NCI-H524 treated with DMSO at 0.1 percent for 48 hours (cell line): ENCODE measurements at regions not wholly inside any gene's neighbourhood (a gene's known extent, or its start where the extent isn't known, plus 50 kb on each side); places are given as distances from the start of the nearest gene placed in this dataset.
"Not testable (repeated sequence)": the region's sequence is repeated elsewhere in the genome, so short reads cannot be mapped to it uniquely, and the experiment has no call there.

Experiments used
- DNase-seq: peaks from one replicate; lab custom pipeline; 2025; lab: John Stamatoyannopoulos, UW

DNA sequence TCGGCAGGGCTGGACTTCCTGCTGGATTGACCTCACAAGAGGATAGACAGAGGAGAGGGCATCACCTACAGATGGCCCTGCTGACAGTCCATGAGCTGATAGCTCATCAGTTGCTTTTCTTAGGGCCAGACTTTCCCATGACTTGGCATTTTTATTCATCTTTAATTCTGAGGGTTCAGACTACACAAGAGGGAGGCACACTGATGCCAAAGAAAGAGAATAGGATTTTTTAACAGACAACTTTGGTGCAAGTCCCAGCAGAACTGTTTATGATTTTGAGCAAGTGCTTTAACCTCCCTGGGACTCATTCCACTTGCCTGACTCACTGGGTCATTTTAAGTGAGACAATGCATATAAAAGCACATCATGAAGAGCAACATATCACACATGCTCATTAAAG, 299.2 kb downstream of the INSIG2 start:
- no peak for DNase-seq

DNA sequence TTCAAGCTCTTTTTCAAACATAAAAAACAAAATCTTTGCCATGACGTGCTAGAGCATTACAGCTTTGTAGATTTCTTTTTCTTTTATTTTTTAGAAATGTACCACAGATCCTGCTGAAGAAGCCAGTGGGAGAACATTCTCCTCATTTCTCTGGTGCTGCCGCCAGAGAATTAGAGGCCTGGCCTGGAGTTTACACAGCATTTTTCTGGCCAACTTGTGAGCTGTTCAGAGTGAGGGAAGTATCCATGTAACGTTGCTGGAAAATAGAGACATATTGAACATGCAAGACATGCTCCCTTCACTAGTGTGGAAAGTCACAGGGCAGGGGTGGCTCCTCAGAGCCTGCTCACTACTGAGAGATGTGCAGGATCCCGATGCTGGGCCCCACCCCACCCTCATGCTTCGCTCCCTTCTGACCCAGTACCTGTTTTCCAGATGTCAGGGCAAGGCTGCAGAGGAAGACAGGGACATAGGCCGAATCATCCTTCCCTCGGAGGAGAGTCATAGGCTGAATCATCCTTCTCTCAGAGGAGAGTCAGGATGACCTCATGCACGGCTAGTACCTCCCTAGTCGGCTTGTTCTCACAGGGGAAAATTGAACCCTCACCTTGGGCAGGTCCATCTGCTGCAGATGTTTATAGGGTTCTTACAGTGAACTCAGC, 298.5 kb downstream of the INSIG2 start:
- no peak for DNase-seq

DNA sequence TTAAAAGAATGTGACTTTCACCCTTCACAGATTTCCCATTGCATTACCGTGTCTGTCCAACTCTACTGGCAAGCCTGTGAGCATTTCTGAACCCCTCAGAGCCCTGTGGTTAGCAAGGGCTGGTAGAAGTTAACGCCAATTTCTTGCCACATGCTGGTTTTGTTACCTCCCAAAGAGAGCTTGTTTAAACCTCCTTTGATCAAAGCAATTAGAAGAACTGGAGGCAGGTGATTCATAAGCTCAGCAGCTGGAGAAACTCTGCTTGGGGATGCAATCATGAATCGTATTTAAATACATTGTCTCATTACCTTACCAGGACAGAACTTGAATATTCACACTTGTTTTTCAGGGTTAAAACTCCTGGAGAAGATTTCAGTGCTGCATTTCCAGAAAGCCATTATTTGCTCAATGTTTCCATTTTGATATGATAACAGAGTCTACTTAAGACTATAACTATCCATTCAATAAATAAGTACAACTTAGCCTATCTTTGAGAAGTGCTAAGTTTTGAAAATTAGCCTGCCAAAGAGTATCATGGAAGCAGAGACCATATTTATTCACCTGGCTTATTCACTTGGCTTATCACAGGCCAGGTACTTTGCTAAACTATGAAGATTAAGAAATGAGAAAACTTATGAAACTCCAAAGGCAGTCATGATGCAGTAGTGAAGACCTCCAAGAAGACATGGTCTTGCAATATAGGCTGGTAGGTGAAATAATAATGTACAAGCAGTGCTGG, 292.8 kb downstream of the INSIG2 start:
- no peak for DNase-seq

DNA sequence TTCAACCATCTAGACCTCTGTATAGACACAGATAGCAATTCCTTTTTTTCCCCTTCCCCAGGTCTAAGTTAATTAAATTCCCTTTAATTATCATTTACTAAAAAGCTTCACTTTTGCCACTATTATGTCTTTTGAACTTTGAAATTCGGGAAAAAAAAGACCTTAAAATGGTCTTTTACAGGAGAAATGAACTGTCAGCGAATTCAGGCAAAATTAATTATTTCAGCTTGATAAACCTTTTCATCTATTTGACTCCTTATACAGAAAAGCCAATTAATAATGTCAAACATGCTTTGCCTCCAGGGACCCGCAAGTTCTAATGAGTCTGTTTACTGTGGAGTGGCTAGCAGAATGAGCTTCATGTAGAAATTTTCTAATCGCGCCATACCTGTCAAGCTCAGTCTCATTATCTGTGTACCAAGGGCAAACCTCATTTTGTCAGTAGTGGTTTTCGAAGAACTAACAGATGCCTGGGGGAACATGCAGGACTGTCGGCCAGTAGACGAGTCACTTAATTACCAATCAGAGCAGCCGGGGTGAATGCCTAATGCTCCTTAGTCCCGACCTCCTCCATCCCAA, 287.7 kb downstream of the INSIG2 start:
- DNase-seq = no peak

DNA sequence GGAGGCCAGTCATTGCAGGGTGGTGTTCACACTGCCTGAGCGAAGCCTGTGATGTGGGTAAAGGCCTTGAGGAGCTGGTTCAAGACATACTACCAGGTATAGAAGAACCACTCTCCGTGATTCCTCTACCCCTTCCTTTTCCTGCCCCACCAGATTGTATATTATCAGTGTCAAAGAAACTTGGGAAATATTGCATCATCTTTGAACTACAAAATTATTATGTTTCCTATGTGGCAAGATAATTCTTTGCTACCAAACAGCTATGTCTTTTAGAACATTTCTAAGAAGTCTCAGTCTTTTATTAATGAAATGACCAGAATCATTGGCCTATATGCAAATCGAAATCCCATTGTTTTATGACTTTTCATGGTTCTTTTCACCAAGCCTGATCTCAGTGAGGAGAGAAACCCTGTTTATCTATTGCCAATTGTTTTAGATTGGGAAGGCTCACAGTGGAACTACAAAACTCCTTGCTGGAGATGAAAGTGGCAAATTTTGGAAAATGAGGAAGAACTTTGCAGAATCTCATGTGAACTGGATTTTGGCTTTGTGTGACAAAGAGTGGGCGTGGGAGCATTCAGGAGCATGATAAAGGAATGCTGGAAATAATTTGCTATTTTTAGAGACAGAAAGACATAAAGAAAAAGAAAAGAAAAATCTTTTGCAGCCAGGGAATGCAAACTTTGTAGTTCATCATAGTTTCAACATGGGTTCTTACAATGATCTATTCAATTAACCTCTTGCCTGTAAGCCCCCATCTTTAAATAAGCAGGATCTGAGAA, 286.9 kb downstream of the INSIG2 start:
- no peak for DNase-seq

DNA sequence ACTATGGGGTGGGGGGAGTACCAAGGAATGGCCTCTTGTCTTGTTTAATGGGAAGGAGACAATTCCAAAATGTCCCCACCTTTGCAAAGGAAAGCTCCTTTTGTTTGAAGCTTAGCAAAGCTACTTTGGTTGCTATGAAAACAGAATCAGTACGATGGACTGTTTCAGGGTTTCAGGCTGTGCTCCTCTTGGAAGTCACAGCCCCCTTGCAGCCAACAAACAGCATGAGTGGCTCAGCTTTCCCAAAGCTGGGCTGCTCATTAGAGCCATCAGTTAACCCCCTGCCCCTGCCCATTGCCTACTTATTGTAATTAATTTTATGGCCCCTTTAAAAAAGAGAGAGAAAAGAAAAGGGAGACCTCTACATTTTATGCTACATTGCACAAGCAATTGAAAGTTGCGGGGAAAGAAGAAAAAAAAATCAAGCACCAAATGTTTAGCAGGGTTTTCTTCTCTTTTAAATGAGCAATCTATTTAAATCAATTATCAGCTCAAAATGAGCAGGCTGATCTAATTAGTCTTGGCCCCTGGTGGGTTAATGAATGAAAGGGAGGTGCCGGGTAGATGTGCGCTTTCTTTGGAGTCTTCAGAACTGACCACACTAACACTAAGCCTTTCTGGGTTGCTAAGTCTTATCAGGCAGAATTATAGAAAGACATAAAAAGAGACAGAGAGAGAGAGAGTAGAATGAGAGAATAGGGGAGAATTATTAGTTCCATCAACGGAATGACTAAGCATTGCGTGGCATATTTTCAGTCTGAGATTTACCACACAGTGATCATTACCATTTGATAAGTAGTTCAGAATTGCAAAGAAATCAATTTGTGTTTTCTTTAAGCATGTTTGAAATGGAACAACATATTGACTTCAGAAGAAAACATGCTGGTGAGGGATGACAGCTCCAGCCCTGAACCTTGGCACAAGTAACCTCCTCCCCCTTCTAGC, 284.9 kb downstream of the INSIG2 start:
- no peak for DNase-seq

DNA sequence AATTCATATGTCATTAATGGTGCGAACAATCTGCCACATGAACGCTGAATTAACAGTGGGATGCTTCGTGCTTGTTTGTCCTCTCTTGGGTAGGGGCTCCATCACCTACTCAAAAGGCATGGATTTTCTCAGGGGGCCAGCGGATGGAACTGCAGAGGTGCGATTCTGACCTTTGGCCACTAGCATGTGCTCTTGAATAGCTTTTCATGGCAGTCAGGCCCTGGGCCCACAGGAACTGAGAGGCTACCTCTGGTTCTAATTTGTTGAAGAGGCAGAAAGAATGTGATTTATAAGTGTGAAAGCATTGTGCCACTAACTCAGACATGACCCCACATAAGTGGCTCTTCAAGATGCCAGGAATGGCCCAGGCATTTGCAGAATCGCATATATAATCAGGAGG, 283.2 kb downstream of the INSIG2 start:
- DNase-seq = no peak

DNA sequence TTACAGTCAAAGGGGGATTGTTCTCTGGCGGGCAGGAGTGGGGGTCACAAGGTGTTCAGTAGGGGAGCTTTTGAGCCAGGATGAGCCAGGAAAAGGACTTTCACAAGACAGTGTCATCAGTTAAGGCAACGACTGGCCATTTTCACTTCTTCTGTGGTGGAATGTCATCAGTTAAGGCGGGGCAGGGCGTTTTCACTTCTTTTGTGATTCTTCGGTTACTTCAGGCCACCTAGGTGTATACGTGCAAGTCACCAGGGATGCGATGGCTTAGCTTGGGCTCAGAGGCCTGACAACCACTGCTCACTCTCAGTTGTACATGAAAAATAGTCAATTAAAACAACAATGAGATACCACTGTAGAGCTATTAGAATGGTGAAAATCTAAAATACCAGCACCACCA, 281.2 kb downstream of the INSIG2 start:
- DNase-seq = not testable (repeated sequence)

DNA sequence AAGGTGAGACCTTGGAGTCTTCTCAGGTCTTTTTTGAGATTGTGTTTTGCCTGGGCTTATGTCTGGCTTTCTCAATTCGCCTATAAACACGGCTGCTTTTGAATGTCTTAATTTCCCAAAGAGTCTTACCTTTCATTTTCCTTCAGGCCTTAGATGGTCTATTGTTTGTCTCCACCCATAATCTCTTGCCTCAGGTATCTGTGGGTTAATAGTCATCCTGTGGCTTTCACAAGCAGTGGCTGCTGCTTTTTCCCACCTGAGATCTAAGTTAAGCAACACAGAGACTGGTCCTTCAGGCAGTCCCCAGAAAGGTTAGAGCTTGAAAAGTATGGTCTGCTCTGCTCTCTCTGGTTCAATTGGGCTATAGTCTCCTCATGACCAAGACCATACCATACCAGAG, 275.3 kb downstream of the INSIG2 start:
- no peak for DNase-seq

DNA sequence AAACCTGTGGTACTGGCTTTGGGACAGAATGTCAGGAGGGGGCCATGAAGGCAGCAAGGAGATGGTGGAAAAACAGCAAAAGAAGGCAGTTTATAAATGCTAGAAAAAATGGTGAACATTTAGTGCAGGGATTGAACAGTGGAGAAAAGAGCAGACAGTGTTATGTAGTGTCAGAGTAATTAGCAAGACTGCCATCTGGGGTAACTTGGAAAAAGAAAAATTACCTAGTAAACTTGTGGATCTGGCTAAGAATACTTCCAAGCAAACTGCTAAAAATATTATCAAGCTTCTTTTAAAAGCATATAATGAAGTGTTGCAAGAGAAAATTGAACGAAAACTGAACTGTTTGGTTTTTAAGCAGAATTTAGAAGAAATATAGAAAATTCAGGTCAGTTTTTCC, 267.8 kb downstream of the INSIG2 start:
- DNase-seq = no peak

DNA sequence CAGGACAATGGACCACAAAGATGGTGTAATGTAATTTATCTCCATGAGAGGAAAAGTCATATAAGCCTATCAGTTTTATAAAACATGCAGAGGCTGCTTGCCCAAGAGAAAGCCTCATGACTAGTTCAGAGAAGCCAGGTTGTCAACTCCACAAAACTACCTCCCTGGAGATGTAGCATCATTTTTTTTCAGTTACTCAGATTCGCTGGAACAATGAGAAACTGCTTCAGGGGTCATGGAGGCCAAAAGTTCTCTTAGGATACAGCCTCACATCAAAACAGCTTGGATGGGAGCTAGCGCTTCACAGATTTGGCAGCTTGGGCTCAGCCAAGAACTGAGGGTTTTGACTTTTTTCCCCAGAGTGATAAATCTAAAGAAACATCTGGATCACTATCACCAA, 263.5 kb downstream of the INSIG2 start:
- no peak for DNase-seq

DNA sequence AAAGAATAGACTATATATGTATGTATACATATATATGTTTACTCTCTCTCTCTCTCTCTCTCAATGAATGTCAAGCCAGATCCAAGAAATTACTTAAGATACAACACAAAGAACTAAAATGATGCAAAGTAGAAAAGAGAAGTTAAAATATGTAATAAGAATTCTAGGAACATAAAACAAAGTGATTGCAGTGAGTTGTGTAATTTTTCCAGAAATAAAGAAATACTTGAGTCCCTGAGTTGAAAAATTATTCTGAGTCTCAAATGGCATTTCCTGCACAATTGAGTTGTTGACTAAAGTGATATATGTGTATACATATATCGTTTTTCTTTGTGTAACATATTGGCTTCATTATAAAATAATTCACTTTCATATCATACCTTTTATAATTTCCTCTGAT, 262.4 kb downstream of the INSIG2 start:
- no peak for DNase-seq

DNA sequence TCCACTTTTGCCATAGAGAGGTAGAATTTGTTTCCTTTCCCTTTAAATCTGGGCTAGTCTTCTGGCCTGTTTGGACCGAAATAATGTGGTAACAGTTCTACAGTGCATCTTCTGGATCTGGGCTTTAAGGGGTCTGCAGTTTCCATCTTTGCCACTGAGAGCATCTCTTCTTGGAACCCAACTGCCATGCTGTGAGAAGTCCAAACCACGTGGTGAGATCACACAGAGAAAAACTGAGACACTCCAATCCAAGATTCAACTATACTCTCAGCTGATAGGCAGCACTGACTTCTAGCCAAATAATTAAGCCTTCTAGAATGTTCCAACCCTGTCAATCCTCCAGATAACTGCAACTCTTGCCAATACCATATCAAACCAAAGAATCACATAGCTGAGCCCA, 261.1 kb downstream of the INSIG2 start:
- DNase-seq = no peak

DNA sequence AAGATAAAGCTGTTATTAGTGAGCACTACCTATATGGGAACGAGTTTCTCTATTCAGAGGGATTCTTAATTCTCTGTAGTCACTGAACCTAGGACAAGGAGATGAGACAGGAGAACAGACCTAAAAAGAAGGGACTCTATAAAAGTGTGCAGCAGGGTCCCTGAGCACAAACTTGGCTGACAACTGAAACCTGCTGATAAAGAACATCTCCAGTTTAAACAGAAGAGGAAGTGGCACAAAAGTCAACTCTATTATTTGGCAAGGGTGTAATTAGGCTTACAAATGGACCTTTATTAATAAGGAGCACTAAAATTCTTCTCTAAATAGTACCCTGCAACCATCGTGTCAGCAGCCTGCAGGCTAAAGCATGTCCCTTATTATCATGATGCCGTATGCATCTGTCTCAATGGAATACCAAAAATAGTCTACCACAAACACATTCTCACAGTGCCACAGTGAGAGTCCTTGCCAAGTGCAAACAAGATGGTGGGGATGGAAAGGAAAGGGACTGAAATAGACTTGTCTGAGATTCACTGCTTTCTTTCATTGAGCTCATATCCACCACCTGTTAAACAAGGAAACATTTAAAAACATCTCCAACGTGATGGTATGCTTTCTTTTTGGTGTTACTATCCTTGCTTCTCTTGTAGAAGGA, 260.2 kb downstream of the INSIG2 start:
- DNase-seq = no peak

DNA sequence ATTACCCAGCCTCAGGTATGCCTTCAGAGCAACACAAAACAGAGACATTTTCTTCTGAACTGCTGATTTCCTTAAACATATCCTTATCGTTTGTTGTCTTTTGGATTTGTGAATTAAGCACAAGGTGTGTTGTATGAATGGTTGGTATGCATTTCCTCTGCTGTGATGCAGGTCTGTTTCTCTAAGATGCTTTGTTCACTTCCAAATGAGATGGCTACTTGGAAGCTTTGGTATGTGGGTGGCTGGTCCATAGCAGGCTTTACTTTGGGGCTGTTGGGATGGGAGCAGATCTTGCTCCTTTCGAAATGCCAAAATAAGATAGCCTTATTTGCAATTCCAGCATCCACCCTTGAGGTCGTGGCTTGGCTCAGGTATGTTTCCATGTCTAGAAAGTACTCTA, 257.2 kb downstream of the INSIG2 start:
- DNase-seq = no peak

DNA sequence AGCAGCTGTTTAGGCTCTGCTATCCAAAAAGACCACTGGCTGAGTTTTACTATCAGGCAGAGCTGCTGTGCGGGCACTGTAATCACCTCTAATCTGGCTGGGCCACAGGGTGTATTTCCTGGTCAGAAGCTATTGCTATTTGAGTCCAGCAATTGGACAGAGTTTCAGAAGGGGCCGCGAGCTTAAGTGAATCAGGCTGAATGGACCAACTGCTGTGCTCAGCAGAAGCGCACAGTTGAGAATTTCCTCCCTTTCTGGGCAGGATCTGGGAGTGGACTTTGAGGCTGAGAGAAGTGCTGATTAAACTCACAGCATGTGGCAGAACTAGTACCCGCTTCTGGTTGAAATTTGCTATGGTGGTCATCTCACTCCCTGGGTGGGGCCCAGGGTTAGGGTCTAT, 251.8 kb downstream of the INSIG2 start:
- no peak for DNase-seq

DNA sequence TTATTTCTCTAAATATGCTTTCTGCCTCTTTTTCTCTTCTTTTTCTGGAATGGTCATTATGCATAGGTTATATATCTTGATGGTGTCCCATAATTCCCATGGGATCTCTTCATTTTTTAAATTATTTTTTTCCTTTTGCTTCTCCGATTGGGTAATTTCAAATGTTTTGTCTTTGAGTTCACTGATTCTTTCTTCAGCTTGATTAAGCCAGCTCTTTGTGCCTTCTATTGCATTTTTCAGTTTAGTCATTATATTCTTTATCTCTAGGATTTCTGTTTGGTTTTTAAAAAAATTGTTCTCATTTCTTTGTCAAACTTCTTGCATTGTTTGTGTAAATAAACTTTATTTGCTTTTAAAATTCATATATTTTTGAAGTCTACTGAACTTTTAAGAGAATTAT, 251.1 kb downstream of the INSIG2 start:
- DNase-seq = no peak

DNA sequence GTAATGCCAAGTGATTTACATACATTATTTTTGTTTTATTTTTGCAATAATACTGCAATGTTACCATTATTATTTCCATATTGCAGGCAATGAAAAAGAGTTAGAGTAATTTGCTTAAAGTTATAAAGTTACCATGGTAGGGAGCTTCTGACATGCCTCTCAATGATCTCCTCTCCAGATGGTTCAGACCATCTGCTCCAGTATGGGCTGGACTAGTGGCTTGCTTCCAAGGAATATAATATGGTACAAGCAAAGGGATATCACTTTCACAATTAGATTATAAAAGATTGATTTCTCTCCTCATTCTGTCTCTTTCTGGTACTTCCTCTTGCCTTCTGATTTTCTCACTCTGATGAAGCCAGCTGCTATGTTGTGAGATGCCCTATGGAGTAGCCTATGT, 245.4 kb downstream of the INSIG2 start:
- DNase-seq = peak; percentile 91

DNA sequence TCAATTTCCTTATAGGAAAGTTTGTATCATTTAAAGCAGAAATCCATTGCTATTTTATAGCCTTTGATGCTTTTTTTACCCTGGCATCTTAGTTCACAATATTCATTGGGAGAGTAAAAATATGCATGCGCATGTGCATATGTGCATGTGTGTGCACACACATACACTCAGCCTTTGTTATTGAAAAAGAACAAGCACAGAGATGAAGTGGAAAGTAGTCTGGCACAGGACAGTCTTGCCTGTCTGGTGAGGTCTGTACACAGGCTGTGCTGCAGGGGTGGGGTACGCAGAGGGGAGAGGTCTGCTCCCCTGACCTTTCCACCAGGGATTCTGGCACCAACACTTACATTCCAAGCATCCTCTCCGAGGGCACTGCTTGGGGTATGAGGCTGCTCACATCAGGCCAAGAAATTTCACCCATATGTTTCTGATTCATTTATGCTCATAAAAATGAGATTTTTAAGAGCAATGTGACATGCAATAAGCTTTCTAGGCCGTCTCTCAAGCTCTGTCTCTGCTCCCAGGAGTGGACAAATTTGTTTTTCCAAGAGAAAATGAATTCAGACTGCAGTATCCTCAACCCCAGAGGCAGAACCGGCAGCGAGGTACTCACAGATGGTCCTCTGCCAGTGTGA, 237.2 kb downstream of the INSIG2 start:
- no peak for DNase-seq

DNA sequence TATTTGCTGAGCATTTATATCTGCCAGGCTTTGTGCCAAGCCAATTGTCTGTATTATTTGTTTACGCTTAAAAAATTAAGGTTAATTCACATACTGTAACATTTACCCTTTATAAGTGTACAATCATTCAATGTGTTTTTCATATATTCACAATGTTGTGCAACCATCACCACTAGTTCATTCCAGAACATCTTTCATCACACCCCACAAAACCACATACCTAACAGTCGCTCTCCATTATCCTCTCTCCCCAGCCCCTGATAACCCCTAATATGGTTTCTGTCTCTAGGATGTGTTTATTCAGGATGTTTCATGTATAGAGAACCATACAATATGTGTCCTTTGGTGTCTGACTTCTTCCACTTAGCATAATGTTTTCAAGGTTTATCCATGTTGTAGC, 234.1 kb downstream of the INSIG2 start:
- DNase-seq = no peak
